Posterior vena cava (tissue), 2 donors: ENCODE measurements at regions not wholly inside any gene's neighbourhood (a gene's known extent, or its start where the extent isn't known, plus 50 kb on each side); places are given as distances from the start of the nearest gene placed in this dataset.
"Not testable (repeated sequence)": the region's sequence is repeated elsewhere in the genome, so short reads cannot be mapped to it uniquely, and the experiment has no call there.

ENCODE experiments used
- DNase-seq: peaks from one replicate; pipeline ENCODE4 v3.0.0-alpha.2; 2020; ENCODE audit warnings: low spot score
- intact Hi-C, 2 donors: fragments of 100-400 bp; cut with DNase I; formaldehyde crosslinking; loops; one replicate each; pipeline versions ENCODE4 v1.14.1 to v1.14.2; 2022 to 2023
- donor health status: DM: yes; HTN: yes; CAD: no.
- donor health status: DM: yes; HTN: yes; CAD: no.

GRCh38 chr3:176326894-176327490 lies 870.3 kb downstream of the TBL1XR1 start:
- intact Hi-C loops, DNase-seq: not testable (repeated sequence)

DNA sequence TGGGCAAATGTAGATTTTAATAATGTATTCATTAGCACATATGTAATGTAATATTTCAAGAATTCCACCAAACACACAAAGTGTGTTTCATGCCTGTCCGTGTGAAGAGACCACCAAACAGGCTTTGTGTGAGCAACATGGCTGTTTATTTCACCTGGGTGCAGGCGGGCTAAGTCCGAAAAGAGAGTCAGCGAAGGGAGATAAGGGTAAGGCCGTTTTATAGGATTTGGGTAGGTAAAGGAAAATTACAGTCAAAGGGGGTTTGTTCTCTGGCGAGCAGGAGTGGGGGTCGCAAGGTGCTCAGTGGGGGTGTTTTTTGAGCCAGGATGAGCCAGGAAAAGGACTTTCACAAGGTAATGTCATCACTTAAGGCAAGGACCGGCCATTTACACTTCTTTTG lies 875.8 kb downstream of the TBL1XR1 start:
- DNase-seq, intact Hi-C loops: not testable (repeated sequence)

DNA sequence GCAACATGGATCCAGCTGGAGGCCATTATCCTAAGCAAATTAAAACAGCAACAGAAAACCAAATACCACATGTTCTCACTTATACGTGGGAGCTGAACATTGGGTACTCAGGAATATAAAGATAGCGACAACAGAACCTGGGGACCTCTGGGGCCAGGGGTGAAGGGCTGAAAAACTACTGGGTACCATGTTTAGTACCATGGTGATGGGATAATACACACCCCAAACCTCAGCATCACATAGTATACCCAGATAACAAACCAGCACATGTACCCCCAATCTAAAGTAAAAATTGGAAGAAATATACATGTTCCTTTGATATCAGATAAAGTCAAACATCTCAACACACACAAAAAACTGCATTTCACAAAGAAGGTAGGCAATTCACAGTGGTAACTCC lies 876.2 kb downstream of the TBL1XR1 start:
- intact Hi-C loops: no loop called here
- DNase-seq: no peak

DNA sequence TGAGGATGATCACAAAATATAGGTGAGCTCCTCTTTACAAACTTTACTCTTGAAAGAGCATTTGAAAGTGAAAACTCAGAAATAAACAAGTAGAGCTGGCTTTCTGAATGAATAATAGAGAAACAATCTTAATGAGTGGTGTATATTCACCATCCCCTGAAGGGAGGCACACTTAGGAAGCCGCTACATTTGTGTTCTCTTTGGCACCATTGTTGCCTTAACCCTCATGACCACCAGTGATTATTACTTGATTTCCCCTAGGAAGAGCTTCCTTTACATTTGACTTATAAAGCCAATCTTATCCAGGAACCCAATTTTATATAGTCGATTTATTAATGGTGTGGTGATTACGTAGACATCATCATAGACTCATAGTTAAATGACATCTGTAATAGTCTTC lies 883.9 kb downstream of the TBL1XR1 start:
- no peak for DNase-seq

GRCh38 chr3:176310641-176311040 lies 886.6 kb downstream of the TBL1XR1 start:
- DNase-seq: no peak

More for the DNA sequence above, 883.9 kb downstream of the TBL1XR1 start:
- intact Hi-C loops: no loop called here

DNA sequence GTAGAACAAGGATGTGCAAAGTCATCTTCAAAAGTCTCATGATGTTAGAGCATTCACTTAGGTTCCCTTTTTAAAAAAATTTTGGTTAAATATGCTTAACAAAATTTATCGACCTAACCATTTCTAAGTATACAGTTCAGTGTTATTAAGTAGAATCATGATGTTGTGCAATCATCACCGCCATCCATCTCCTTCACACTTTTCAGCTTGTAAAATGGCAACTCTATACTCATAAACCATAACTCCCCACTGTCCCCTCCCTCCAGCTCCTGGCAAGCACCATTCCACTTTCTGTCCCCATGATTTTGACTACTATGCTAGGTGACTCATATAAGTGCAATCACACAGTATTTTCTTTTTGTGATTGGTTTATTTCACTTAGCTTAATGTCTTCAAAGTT lies 895.0 kb downstream of the TBL1XR1 start:
- no peak for DNase-seq
- intact Hi-C loops: no loop called here

More at GRCh38 chr3:176310641-176311040, 886.6 kb downstream of the TBL1XR1 start:
- intact Hi-C loops: no loop called here

DNA sequence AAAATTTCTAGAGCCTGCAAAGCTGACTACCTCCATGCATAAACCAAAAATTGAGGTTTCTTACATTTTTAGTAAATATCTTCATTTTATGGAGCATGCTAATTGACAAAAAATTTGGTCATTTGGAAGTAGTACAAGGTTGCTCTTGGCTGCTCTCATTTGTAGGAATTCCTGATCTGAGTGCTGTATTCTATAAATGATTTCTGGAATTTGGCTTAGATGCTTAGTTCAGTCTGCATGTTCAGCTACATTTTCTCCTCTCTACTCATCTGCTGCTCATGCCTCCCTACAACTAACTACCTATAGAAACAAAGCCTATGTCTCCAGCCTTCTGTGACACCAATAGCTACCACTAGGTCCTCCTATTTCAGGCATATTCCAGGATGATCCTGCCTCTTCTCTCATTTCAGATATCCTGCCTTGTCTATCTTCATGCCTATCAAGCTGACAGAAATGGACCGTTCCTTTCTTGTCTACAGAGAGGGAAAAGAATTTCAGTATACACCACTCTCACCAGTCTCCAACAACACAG lies 901.1 kb downstream of the TBL1XR1 start:
- intact Hi-C loops: no loop called here
- DNase-seq: no peak

DNA sequence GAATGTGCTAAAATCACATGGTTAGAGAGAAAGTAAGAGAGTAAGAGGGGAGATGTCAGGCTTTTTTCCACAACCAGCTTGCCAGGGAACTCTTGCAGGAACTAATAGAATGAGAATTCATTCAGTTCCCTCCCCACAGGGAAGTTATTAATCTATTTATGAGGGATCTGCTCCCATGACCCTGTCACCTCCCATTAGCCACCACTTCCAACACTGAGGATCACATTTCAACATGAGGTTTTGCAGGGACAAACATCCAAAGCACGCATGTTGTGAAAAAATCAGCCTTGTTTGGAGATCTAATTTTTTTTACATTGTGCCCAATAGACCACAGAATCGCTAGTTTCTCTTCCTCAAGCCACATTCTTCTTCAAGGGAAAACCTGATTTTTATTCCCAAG lies 904.0 kb downstream of the TBL1XR1 start:
- no peak for DNase-seq
- intact Hi-C loops: no loop called here

GRCh38 chr3:176286476-176287085 lies 910.7 kb downstream of the TBL1XR1 start:
- intact Hi-C loops: no loop called here
- no peak for DNase-seq

DNA sequence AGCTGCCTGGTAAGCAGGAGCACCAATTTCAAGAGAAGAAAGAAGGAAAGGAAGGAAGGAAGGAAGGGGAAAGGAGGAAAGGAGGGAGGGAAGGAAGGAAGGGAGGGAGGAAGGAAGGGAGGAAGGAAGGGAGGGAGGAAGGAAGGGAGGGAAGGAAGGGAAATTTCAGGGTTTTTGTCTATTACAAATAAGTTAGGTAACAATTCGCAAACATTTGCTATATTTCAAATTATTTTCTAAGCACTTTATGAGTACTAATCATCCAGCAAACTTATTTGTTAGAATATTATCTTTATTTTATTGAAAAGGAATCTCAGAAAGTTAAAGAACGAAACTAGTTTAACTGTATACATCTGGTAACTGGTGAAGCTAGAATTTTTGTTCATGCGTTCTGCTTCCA lies 921.7 kb downstream of the TBL1XR1 start:
- intact Hi-C loops: no loop called here
- DNase-seq: no peak

GRCh38 chr3:176275113-176275512 lies 922.2 kb downstream of the TBL1XR1 start:
- no peak for DNase-seq
- intact Hi-C loops: no loop called here

GRCh38 chr3:176274161-176274560 lies 923.1 kb downstream of the TBL1XR1 start:
- DNase-seq: no peak
- intact Hi-C loops: no loop called here

GRCh38 chr3:176262071-176262470 lies 935.2 kb downstream of the TBL1XR1 start:
- DNase-seq: no peak
- intact Hi-C loops: no loop called here

- DNase-seq: no peak
- intact Hi-C loops: no loop called here
These were observed 950.1 kb downstream of the TBL1XR1 start for GRCh38 chr3:176247191-176247590.

DNA sequence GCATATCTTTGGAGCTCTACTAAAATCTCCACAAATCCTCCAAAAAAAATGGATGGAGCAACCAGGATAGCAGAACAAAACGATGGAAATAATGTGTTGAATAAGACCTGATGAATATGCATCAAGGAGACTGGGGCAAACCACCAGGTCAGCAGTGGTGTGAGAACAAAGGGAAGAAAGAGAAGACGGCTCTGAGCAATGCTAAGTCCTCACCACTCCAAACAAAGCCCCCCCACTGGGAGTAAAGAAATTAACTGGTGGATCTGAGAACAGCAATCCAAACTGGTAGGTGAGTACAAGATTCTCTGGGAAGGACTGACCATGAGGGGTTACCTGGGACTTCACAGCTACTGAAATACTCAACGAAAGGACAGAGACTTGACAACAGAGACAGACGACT lies 977.3 kb downstream of the TBL1XR1 start:
- intact Hi-C loops: loop anchor here in 1 of 2 donors (5.0 kb wide), 1 partner anchor 1818 kb away; no protein-coding TSS in a partner anchor
- DNase-seq: no peak

DNA sequence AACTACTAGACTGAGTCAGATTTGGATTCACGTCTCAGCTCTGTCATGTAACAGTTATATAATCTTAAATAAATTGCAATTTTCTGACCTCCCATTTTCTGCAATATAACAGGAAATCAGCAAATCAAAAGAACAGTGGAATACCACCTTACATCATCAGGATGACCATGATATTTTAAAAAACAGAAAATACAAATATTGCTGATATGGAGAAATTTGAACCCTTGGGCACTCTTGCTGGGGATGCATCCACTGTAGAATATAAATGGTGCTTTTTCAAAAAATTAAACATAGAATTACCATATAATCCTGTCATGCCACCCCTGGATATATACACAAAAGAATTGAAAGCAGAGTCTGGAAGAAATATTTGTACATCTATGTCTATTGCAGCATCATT lies 982.5 kb downstream of the TBL1XR1 start:
- intact Hi-C loops: loop anchor here in 1 of 2 donors (5.0 kb wide), 1 partner anchor 1812 kb away; no protein-coding TSS in a partner anchor
- DNase-seq: no peak

DNA sequence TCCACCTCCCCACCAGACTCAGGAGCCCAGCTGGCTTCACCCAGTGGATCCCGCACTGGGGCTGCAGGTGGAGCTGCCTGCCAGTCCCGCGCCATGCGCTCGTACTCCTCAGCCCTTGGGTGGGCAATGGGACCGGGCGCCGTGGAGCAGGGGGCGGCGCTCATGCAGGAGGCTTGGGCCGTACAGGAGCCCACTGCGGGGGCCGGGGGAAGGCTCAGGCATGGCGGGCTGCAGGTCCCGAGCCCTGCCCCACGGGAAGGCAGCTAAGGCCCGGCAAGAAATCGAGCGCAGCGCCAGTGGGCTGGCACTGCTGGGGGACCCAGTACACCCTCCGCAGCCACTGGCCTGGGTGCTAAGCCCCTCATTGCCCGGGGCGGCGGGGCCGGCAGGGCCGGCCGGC lies 984.0 kb downstream of the TBL1XR1 start:
- intact Hi-C loops, DNase-seq: not testable (repeated sequence)

DNA sequence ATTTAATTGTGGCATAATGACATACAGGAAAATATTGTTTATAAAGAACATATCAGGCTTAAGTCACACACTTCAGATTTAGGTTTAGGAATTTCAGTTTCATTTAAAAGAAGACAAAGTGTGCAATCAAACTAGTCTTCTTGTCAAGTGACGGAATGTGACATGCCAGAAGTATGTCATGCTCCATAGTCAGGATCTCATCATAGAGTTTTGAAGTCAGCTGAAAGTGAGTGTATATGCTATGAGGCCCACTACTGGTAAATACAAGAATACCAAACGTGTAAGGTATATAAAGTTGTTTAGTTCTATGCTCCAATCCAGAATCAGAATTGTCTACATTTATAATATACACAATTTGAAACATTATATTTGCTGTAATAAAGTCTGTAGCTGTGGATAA lies 988.4 kb downstream of the TBL1XR1 start:
- no peak for DNase-seq

DNA sequence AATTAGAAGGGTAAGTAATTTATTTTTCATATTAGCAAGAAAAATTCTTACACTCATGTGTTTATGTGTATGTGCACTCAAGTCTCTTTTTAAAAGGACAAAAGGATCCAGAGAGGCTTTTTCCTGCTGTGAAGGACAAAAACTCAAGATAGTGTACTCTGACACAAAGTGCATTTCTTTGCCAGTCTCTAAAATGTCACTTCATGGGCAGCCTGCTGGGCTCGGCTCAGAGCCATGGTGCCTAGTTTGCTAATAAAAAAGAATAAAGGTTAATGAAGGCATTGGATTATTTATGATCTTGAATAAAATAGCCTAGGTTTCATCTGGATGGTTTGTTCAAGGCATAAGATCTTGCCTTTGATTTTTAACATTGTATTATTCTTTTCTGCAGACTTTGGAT lies 989.0 kb downstream of the TBL1XR1 start:
- intact Hi-C loops: no loop called here
- no peak for DNase-seq

More for the DNA sequence above, 988.4 kb downstream of the TBL1XR1 start:
- intact Hi-C loops: no loop called here

DNA sequence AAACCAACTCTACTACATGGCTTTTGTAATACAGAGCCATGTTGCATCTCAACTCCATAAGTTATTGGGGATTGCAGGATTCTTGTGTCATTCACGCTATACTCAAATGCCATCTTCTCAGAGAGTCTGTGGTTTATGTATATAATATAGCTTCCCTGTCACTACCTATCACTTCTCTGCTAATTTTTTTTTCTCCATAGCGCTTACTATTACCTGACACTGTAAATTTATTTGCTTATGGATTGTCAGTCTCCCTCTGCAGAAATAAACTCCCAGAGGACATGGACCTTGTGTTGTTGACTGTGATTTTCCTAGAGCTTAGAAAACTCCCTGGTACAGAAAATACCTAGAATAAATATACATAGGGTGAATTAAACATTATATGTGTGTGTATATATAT lies 990.5 kb downstream of the TBL1XR1 start:
- intact Hi-C loops: no loop called here
- no peak for DNase-seq

DNA sequence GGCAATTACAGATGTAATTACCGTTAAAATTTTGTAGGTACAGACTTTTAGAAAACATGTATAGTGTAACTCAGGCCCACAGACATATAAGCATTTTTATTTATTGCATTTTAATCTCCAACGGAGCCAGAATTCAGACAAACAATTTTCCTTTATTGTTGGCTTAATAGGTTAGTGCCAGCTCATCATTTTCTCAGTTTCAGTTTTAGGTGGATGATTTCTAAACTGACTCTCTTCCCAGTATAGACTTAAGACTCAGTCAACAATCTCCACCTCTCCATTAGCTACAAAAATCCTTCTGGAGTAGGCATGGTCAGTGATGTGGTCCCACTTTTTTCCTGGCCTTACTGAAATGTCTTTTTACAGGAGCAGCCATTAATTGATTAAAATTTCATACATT lies 994.6 kb downstream of the TBL1XR1 start:
- intact Hi-C loops: loop anchor here in 1 of 2 donors (1.0 kb wide), 1 partner anchor 26 kb away; no protein-coding TSS in a partner anchor
- no peak for DNase-seq
